Keratinocyte (primary cell): ENCODE measurements at regions not wholly inside any gene's neighbourhood (a gene's known extent, or its start where the extent isn't known, plus 50 kb on each side); places are given as distances from the start of the nearest gene placed in this dataset.
"Not testable (repeated sequence)": the region's sequence is repeated elsewhere in the genome, so short reads cannot be mapped to it uniquely, and the experiment has no call there.

Source experiments
- DNase-seq: peaks from one replicate; pipeline ENCODE4 v3.0.0-alpha.2; 2011; ENCODE audit warnings: low read depth, missing footprints, low spot score
- FAIRE-seq: peaks from 2 replicates; lab custom pipeline; 2011; peaks lifted over from hg19 to GRCh38; lab: Jason Lieb, UNC
- H2AFZ ChIP-seq: 2 replicates; pipeline ENCODE4 v1.6.0; 2012; ENCODE audit warnings: low read length, control low read depth, inconsistent platforms; ENCODE audit not compliant: control insufficient read depth
- H3K27ac ChIP-seq: 2 replicates; pipeline ENCODE4 v1.5.1; 2011; ENCODE audit warnings: low read length; ENCODE audit not compliant: control insufficient read depth, insufficient read depth
- H3K27me3 ChIP-seq: 3 replicates; pipeline ENCODE4 v1.6.0; 2011; ENCODE audit warnings: low read length; ENCODE audit not compliant: control insufficient read depth, insufficient read depth; ENCODE audit errors: extremely low read depth
- H3K36me3 ChIP-seq, 2 experiments: 2 replicates in 1 of 2; 3 replicates in 1 of 2; pipeline ENCODE4 v1.5.1; 2011; ENCODE audit warnings: low read length in 2 of 2, mild to moderate bottlenecking in 1 of 2; ENCODE audit not compliant: control insufficient read depth in 2 of 2, insufficient read depth in 2 of 2; ENCODE audit errors: extremely low read depth in 1 of 2
- H3K4me1 ChIP-seq: 3 replicates; pipeline ENCODE4 v1.5.1; 2011; ENCODE audit warnings: low read length; ENCODE audit not compliant: control insufficient read depth, insufficient read depth; ENCODE audit errors: extremely low read depth
- H3K4me2 ChIP-seq: 3 replicates; pipeline ENCODE4 v1.6.0; 2011; ENCODE audit warnings: low read depth, low read length; ENCODE audit not compliant: control insufficient read depth, insufficient read depth; ENCODE audit errors: extremely low read depth
- H3K4me3 ChIP-seq, 3 experiments: fragments of 200-600 bp in 1 of 3; sonication (generic) in 1 of 3; 2 replicates in 2 of 3; 3 replicates in 1 of 3; pipeline ENCODE4 v1.5.1; 2011 to 2016; ENCODE audit warnings: low read length in 3 of 3, mild to moderate bottlenecking in 3 of 3, control low read depth in 2 of 3, inconsistent platforms in 1 of 3, low read depth in 1 of 3, mixed read lengths in 1 of 3, mixed run types in 1 of 3, moderate library complexity in 1 of 3; ENCODE audit not compliant: control insufficient read depth in 2 of 3, insufficient read depth in 2 of 3; ENCODE audit errors: extremely low read depth in 1 of 3
- H3K79me2 ChIP-seq: 2 replicates; pipeline ENCODE4 v1.6.0; 2012; ENCODE audit warnings: low read length; ENCODE audit not compliant: control insufficient read depth, insufficient read depth
- H3K9ac ChIP-seq: 3 replicates; pipeline ENCODE4 v1.6.0; 2011; ENCODE audit warnings: low read length; ENCODE audit not compliant: control insufficient read depth, insufficient read depth; ENCODE audit errors: extremely low read depth
- H3K9me1 ChIP-seq: 3 replicates; pipeline ENCODE4 v1.6.0; 2011; ENCODE audit warnings: low read length; ENCODE audit not compliant: control insufficient read depth, insufficient read depth; ENCODE audit errors: extremely low read depth
- H3K9me3 ChIP-seq: 2 replicates; pipeline ENCODE4 v1.5.1; 2012; ENCODE audit warnings: low read depth, low read length; ENCODE audit not compliant: control insufficient read depth
- H4K20me1 ChIP-seq: 3 replicates; pipeline ENCODE4 v1.6.0; 2011; ENCODE audit warnings: low read length; ENCODE audit not compliant: control insufficient read depth, insufficient read depth; ENCODE audit errors: extremely low read depth
- CTCF ChIP-seq, 3 experiments: IDR thresholded peaks in 1 of 3; conservative IDR thresholded peaks in 1 of 3; optimal IDR thresholded peaks in 1 of 3; 2 replicates in 2 of 3; 3 replicates in 1 of 3; pipeline versions ENCODE3 to v1.5.1; 2011; ENCODE audit warnings: low read length in 3 of 3, mild to moderate bottlenecking in 3 of 3, moderate library complexity in 2 of 3, control low read depth in 1 of 3, inconsistent platforms in 1 of 3; ENCODE audit not compliant: insufficient read depth in 2 of 3; ENCODE audit errors: extremely low read depth in 1 of 3
- EZH2 ChIP-seq: IDR thresholded peaks from one replicate; pipeline ENCODE4 v1.6.1; 2012; ENCODE audit warnings: inconsistent platforms, mild to moderate bottlenecking, low read length, moderate library complexity
- dilution Hi-C: fragments of 300-500 bp; cut with MboI; formaldehyde crosslinking; loops from one replicate; pipeline ENCODE4 v1.7.0; 2020; ENCODE audit warnings: low sequenced_read_pairs; ENCODE audit not compliant: extremely low pct_ligation_motif_present

DNA sequence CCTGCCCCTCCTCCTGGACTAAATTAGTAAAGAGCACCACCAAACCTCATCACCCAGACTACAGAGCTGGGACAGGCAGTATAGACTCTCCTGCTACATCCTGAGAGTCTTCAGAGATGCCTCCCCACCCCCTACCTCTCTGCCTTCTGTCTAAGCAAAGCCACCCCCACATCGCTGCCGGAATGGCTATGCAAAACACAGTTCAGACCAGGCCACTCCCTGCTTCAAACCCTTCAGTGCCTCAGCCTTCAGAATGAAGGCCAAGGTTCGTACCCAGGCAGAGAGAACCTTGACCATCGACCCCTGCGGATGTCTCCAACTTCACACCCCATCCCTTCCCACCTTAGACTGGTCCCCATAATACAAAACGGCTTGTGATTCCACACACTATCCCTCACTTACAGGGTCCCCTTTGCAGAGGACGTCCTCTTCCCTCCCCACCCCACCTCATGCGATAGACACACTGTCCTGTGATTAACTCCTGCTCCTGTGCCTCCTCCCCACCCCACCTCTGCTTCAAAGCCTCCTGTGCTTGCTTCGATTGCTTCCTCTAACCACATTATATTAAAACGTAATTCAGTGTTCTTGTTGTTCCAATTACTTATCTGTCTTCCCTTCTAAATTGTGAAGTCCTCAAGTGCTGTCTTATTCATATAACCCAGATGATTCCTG is 175.3 kb downstream of the UACA start:
- FAIRE-seq (no peak), DNase-seq (no peak)
- H3K9me1 ChIP-seq, result no peaks in the 10 kb centered on the region
- no peak overlapping the region for H2AFZ ChIP-seq
- H3K9ac ChIP-seq, result no peak overlapping the region
- H3K27me3 ChIP-seq, result peaks cover 41% of the 10 kb centered on the region
- no peak overlapping the region for H3K4me3 ChIP-seq
- no peaks in the 10 kb centered on the region for H3K36me3 ChIP-seq
- H4K20me1 ChIP-seq, result no peaks in the 10 kb centered on the region
- no peaks in the 10 kb centered on the region for H3K4me1 ChIP-seq
- no peak overlapping the region for H3K4me2 ChIP-seq
- H3K27ac ChIP-seq, result no peak overlapping the region
- H3K79me2 ChIP-seq, result no peaks in the 10 kb centered on the region
- dilution Hi-C loops, result no loop called here
- no peaks in the 10 kb centered on the region for H3K9me3 ChIP-seq
- TF ChIP-seq EZH2, result no peak
- TF ChIP-seq CTCF (optimal IDR thresholded peaks at IDR 0.05 in 1 of 3, IDR thresholded peaks at IDR 0.05 in 1 of 3, conservative IDR thresholded peaks at IDR 0.05 in 1 of 3; ENCODE audit: extremely low read depth in 1 of 3, insufficient read depth in 2 of 3, low read length in 3 of 3), result no peak

DNA sequence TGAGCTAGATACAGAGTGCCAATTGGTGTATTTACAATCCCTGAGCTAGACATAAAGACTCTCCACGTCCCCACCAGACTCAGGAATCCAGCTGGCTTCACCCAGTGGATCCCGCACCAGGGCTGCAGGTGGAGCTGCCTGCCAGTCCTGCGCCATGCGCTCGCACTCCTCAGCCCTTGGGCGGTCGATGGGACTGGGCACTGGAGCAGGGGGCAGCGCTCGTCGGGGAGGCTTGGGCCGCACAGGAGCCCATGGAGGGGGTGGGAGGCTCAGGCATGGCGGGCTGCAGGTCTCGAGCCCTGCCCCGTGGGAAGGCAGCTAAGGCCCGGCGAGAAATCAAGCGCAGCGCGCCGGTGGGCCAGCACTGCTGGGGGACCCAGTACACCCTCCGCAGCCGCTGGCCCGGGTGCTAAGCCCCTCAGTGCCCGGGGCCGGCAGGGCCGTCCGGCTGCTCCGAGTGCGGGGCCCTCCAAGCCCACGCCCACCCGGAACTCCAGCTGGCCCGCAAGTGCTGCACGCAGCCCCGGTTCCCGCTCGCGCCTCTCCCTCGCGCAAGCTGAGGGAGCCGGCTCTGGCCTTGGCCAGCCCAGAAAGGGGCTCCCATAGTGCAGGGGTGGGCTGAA is 176.2 kb downstream of the UACA start:
- H3K4me3 ChIP-seq, H3K27ac ChIP-seq, H3K4me2 ChIP-seq, H3K79me2 ChIP-seq, H3K9me1 ChIP-seq, H3K9me3 ChIP-seq, H4K20me1 ChIP-seq, H3K9ac ChIP-seq, H3K4me1 ChIP-seq, FAIRE-seq, H2AFZ ChIP-seq, H3K36me3 ChIP-seq, DNase-seq, dilution Hi-C loops: not testable (repeated sequence)
- H3K27me3 ChIP-seq, result peaks cover 48% of the 10 kb centered on the region
